Panc1 (cell line): ENCODE measurements at regions not wholly inside any gene's neighbourhood (a gene's known extent, or its start where the extent isn't known, plus 50 kb on each side); places are given as distances from the start of the nearest gene placed in this dataset.

Source experiments
- POLR2AphosphoS5 ChIP-seq: IDR thresholded peaks from 2 replicates; pipeline ENCODE4 v1.6.1; 2012; ENCODE audit warnings: mild to moderate bottlenecking, low read depth, low read length, moderate library complexity
- TF ChIP-seq, protein P1 (sequence below): fragments of 450-650 bp; IDR thresholded peaks from 2 replicates; pipeline ENCODE4 v1.5.1; 2017; ENCODE audit warnings: mild to moderate bottlenecking

DNA sequence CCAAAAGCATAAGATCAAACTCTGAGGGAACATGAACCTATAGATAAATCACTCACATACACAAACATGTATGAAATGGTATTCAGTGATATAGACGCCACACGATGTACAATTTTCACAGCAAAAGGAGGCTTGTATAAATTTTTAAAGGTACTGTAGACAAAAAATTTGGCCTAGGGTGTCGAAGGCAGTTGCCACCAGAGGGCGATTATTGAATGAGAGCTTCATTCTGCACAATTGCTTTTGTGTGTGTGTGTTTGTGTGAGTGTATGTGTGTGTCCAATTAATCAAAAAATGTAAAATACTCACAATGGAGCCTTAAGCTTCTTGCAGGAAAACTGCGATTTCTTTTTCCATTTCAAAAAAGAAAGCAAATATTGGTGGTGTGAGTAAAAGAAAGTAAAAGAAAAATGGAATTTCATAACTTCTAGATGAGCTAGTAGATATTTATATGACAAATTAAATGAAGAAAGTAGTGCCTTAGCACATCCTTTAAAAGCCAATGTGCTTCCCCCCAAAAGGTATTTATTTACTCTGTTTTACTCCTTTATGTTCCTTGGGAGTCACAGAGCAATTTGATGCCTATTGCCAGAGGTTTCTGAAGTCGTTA lies 800.1 kb downstream of the SATB2 start:
- TF ChIP-seq, protein P1, sequence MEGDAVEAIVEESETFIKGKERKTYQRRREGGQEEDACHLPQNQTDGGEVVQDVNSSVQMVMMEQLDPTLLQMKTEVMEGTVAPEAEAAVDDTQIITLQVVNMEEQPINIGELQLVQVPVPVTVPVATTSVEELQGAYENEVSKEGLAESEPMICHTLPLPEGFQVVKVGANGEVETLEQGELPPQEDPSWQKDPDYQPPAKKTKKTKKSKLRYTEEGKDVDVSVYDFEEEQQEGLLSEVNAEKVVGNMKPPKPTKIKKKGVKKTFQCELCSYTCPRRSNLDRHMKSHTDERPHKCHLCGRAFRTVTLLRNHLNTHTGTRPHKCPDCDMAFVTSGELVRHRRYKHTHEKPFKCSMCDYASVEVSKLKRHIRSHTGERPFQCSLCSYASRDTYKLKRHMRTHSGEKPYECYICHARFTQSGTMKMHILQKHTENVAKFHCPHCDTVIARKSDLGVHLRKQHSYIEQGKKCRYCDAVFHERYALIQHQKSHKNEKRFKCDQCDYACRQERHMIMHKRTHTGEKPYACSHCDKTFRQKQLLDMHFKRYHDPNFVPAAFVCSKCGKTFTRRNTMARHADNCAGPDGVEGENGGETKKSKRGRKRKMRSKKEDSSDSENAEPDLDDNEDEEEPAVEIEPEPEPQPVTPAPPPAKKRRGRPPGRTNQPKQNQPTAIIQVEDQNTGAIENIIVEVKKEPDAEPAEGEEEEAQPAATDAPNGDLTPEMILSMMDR = peak; percentile 56; the same call in 1 of the 2 replicates
- no peak for TF ChIP-seq POLR2AphosphoS5
